GM12873 (cell line): ENCODE measurements at regions not wholly inside any gene's neighbourhood (a gene's known extent, or its start where the extent isn't known, plus 50 kb on each side); places are given as distances from the start of the nearest gene placed in this dataset.

ENCODE experiments used
- TF ChIP-seq, protein P1 (sequence below): IDR thresholded peaks from 2 replicates; pipeline ENCODE4 v1.5.1; 2012; ENCODE audit warnings: low read depth, mild to moderate bottlenecking, moderate library complexity, low read length, control low read depth; ENCODE audit not compliant: insufficient read depth; ENCODE audit errors: missing control alignments

DNA sequence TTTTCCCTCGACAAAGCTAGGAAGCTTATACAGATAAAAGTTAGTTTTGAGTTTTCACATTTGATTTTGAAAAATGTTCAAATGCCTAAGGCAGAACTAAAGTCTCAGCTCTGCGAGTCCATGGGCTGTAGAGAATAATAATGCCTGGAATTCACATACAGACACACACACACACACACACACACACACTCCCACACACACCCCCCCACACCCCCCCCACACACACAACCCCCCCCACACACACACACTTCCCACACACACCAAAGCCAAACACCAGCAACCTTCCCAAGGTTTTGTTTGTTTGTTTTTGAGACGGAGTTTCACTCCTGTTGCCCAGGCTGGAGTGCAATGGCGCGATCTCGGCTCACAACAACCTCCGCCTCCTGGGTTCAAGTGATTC lies 62.8 kb upstream of the EIF5 start:
- TF ChIP-seq, protein P1, sequence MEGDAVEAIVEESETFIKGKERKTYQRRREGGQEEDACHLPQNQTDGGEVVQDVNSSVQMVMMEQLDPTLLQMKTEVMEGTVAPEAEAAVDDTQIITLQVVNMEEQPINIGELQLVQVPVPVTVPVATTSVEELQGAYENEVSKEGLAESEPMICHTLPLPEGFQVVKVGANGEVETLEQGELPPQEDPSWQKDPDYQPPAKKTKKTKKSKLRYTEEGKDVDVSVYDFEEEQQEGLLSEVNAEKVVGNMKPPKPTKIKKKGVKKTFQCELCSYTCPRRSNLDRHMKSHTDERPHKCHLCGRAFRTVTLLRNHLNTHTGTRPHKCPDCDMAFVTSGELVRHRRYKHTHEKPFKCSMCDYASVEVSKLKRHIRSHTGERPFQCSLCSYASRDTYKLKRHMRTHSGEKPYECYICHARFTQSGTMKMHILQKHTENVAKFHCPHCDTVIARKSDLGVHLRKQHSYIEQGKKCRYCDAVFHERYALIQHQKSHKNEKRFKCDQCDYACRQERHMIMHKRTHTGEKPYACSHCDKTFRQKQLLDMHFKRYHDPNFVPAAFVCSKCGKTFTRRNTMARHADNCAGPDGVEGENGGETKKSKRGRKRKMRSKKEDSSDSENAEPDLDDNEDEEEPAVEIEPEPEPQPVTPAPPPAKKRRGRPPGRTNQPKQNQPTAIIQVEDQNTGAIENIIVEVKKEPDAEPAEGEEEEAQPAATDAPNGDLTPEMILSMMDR, result no peak

DNA sequence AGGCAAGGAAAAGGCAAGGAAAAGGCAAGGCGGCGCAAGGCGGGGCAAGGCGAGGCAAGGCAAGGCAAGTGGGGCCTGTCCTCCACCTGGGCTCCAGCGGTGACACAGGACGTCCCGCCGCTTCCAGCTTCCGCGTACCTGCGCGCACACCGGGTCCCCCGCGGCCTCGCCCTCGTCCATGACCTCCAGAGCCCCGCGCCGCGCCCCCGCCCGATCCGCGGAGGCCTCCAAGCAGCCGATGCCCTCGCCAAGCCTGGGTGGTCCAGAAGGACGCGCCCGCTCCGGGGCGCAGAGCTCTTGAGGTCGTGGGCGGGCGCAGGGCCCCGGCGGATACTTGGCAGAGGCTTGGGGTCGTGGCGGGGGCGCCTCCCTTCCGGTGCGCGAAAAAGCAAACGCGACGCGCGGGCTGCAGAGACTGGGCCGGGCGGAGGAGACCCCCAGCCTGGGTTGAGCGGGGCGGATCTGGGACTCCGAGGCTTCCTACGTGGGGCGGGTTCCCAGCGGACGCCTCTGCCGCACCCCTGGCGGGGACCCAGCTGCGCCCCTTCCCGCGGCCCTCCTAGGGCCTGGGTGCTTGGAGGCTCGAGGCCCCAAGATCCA lies 60.8 kb upstream of the EIF5 start:
- TF ChIP-seq, protein P1, result no peak

DNA sequence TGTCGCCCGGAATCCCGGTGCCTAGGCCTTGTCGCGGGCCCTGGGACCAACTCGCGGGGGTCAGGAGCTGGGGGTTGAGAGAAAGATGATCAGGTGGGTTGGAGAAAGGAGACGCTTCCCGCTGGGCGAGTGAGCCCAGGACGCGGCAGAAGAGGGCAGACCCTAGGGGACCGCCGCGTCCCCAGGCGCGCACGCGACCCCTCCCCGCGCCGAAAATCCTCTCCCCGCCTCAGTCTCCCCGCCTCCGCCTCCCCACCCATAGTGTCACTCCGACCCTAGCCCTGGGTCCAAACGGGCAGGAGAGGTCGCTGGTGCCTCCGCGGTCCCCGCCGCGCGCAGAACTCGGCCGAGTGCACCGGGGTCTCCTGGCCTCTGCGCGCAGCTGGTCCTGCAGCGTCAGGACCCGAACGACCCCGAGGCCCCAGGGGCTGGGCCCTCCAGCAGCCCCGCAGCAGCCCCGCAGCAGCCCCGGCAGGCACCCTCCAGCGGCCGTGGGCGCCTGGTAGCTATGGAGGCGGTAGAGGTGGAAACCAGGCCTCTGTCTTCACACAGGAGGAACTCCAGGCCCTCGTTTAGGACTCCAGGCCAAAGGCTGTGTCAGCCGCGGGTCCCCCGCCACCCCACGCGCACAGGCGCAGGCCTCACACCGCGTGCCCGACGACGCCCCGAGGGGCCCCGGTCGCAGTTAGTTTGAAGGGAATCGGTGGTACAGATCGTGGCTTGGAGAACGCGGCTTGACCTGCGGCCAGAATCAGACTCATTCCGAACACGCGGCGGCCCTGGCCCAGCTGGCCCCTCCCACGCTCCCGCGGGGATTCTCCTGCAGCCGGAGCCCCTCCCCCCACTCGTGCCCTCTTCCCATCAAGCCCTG lies 60.1 kb upstream of the EIF5 start:
- TF ChIP-seq, protein P1, result no peak

DNA sequence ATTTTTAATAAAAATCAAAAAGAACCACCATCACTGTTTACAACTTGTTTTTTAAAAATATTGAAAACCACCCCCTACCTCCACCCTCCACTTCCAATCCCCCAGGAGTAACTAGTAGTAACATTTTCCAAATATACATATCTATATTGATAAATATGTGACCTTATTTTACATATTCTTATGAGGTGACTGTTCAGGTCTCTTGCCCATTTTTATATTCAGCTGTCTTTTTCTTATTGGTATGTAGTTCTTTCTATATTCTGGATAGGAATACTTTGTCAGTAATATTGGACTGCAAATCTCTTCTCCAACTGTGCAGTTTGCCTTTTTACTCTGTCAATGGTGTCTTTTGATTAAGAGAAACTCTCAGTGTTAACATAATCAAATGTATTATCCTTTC lies 59.0 kb upstream of the EIF5 start:
- TF ChIP-seq, protein P1, result no peak

DNA sequence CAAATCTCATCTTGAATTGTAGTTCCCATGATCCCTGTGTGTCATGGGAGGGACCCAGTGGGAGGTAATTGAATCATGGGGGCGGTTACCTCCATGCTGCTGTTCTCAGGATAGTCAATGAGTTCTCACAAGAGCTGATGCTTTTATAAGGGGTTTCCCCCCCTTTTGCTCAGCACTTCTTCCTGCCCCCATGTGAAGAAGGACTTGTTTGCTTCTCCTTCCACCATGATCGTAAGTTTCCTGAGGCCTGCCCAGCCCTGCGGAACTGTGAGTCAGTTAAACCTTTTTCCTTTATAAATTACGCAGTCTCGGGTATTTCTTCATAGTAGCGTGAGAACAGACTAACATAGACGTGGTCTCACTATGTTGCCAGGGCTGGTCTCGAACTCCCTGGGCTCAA lies 56.1 kb upstream of the EIF5 start:
- TF ChIP-seq, protein P1, result no peak

DNA sequence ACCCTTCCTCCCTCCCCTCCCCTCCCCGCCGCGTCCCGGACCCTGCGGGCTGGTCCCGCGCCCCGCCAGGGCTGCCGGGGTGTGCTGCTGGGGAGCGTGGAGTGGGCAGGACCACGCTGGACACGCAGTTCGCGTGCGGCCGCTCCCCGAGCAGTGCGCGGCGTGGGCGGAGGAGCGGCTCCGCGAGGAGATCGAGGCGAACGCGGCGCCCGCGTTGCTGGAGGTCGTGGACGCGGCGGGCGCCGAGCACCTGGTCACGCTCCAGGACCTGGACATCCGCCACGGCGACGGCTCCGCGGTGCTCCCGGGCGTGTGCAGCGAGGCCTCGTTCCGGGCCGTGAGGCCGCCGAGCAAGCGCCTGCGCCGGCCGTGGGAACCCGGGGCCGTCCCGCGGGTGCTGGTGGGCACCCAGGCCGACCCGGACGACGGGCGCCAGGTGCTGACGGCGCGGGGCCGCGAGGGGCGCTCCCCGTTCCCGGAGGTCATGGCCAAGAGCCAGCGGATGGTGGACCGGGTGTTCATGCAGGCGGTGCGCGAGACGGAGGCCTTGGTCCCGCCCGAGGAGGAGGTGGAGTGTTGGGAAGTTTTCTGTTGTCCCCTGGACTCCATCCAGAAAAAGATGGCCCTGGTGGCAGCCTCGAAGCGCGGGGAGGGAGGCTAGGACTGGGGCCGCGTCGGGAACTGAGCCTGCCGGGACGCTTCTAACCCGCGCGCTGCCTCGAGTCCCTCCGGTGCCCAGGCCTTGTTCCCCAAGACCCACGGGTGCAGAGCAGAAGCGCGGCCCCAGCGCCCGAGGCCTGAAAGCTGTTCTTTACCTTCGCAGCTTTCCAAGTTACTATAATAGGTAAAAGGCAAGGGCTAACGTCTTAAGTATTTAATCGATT lies 54.7 kb upstream of the EIF5 start:
- TF ChIP-seq, protein P1, result no peak
